GM23338 (cell line): ENCODE measurements at regions not wholly inside any gene's neighbourhood (a gene's known extent, or its start where the extent isn't known, plus 50 kb on each side); places are given as distances from the start of the nearest gene placed in this dataset.

ENCODE experiments used
- ATAC-seq: fragments of 200-7000 bp; cut with Tn5 transposase; 3 replicates; pipeline ENCODE4 v1.9.1; 2020
- DNase-seq: peaks from one replicate; pipeline ENCODE4 v3.0.0-alpha.2; 2015; ENCODE audit warnings: low spot score
- H2AFZ ChIP-seq: fragments of 200-600 bp; sonication (generic); 2 replicates; pipeline ENCODE4 v1.8.0; 2016; ENCODE audit warnings: antibody characterized with exemption, mild to moderate bottlenecking, moderate library complexity
- H3F3A ChIP-seq: fragments of 200-600 bp; sonication (generic); replicated peaks from 2 replicates; pipeline ENCODE4 v1.8.0; 2017; ENCODE audit warnings: antibody characterized with exemption, mixed run types, low read depth
- H3K27ac ChIP-seq: fragments of 200-600 bp; sonication (generic); 2 replicates; pipeline ENCODE4 v1.6.1; 2016; ENCODE audit warnings: low read depth
- H3K27me3 ChIP-seq: fragments of 200-600 bp; sonication (generic); 2 replicates; pipeline ENCODE4 v1.8.0; 2016; ENCODE audit warnings: mild to moderate bottlenecking, mixed run types, moderate library complexity; ENCODE audit not compliant: insufficient read depth
- H3K36me3 ChIP-seq: fragments of 200-600 bp; sonication (generic); 2 replicates; pipeline ENCODE4 v1.8.0; 2016; ENCODE audit warnings: mild to moderate bottlenecking; ENCODE audit not compliant: insufficient read depth
- H3K4me1 ChIP-seq: fragments of 200-600 bp; sonication (generic); 2 replicates; pipeline ENCODE4 v1.8.0; 2016; ENCODE audit warnings: mild to moderate bottlenecking, moderate library complexity; ENCODE audit not compliant: insufficient read depth
- H3K4me2 ChIP-seq: fragments of 200-600 bp; sonication (generic); 2 replicates; pipeline ENCODE4 v1.7.1; 2017; ENCODE audit warnings: mixed run types
- H3K4me3 ChIP-seq: fragments of 200-600 bp; sonication (generic); 2 replicates; pipeline ENCODE4 v1.6.1; 2016; ENCODE audit warnings: mixed run types
- H3K79me2 ChIP-seq: fragments of 200-600 bp; sonication (generic); replicated peaks from 2 replicates; pipeline ENCODE4 v1.8.0; 2017; ENCODE audit warnings: mild to moderate bottlenecking; ENCODE audit not compliant: insufficient read depth
- H3K9me2 ChIP-seq: fragments of 200-600 bp; sonication (generic); 2 replicates; pipeline ENCODE4 v1.8.0; 2017; ENCODE audit not compliant: insufficient read depth
- H4K20me1 ChIP-seq: fragments of 200-600 bp; sonication (generic); replicated peaks from 2 replicates; pipeline ENCODE4 v1.8.0; 2017; ENCODE audit warnings: mild to moderate bottlenecking; ENCODE audit not compliant: insufficient read depth
- H3K27ac Mint-ChIP-seq: 2 replicates; pipeline ENCODE4 v1.8.0; 2020; ENCODE audit warnings: inconsistent platforms, mild to moderate bottlenecking, moderate library complexity, mixed read lengths
- H3K27me3 Mint-ChIP-seq: 3 replicates; pipeline ENCODE4 v1.8.0; 2022; ENCODE audit warnings: low read depth, mild to moderate bottlenecking, moderate library complexity, mixed read lengths, inconsistent platforms; ENCODE audit not compliant: insufficient read depth, poor library complexity
- H3K36me3 Mint-ChIP-seq: 3 replicates; pipeline ENCODE4 v1.8.0; 2021; ENCODE audit warnings: low read depth, mild to moderate bottlenecking, inconsistent platforms, moderate library complexity, mixed read lengths
- H3K4me1 Mint-ChIP-seq: 3 replicates; pipeline ENCODE4 v1.8.0; 2020; ENCODE audit warnings: mild to moderate bottlenecking, inconsistent platforms, mixed read lengths
- H3K4me3 Mint-ChIP-seq: 3 replicates; pipeline ENCODE4 v1.8.0; 2021; ENCODE audit warnings: moderate library complexity, mild to moderate bottlenecking, inconsistent platforms, mixed read lengths
- H3K9me3 Mint-ChIP-seq: 3 replicates; pipeline ENCODE4 v1.8.0; 2020; ENCODE audit warnings: moderate library complexity, mild to moderate bottlenecking, inconsistent platforms, mixed read lengths
- CREB1 ChIP-seq: fragments of 250-450 bp; sonication (Bioruptor Pico); IDR thresholded peaks from 2 replicates; pipeline ENCODE4 v1.5.0; 2020; ENCODE audit warnings: low read depth, mild to moderate bottlenecking, moderate library complexity
- CTCF ChIP-seq, 2 experiments: fragments of 200-600 bp in 1 of 2; sonication (generic) in 1 of 2; conservative IDR thresholded peaks; 2 replicates each; pipeline versions ENCODE4 v1.5.1 to v1.6.1; 2016 to 2017; ENCODE audit warnings: antibody characterized with exemption in 2 of 2, low read depth in 2 of 2, mild to moderate bottlenecking in 2 of 2, moderate library complexity in 1 of 2
- EZH2phosphoT487 ChIP-seq: fragments of 200-600 bp; sonication (generic); IDR thresholded peaks from one replicate; pipeline ENCODE4 v1.8.1; 2018; ENCODE audit warnings: antibody characterized with exemption; ENCODE audit not compliant: unreplicated experiment
- JUNB ChIP-seq: IDR thresholded peaks from one replicate; pipeline ENCODE4 v1.6.1; 2016; ENCODE audit warnings: antibody characterized with exemption; ENCODE audit not compliant: unreplicated experiment
- NANOG ChIP-seq: IDR thresholded peaks from 2 replicates; pipeline ENCODE4 v1.6.1; 2016; ENCODE audit warnings: antibody characterized with exemption, borderline replicate concordance
- POLR2AphosphoS5 ChIP-seq: IDR thresholded peaks from 2 replicates; pipeline ENCODE4 v1.6.1; 2016; ENCODE audit warnings: antibody characterized with exemption, low read depth
- STAT1 ChIP-seq: IDR thresholded peaks from one replicate; pipeline ENCODE4 v1.6.1; 2016; ENCODE audit warnings: antibody characterized with exemption; ENCODE audit not compliant: unreplicated experiment
- ZNF114 ChIP-seq: fragments of 250-450 bp; sonication (Bioruptor Pico); IDR thresholded peaks from 2 replicates; pipeline ENCODE4 v1.5.0; 2020; ENCODE audit warnings: mild to moderate bottlenecking, moderate library complexity
- ZNF331 ChIP-seq: fragments of 250-450 bp; sonication (Bioruptor Pico); IDR thresholded peaks from 2 replicates; pipeline ENCODE4 v1.5.0; 2020; ENCODE audit warnings: low read depth, mild to moderate bottlenecking, moderate library complexity
- TF ChIP-seq, protein P1 (sequence below): IDR thresholded peaks from 2 replicates; pipeline ENCODE4 v1.6.1; 2016; ENCODE audit warnings: antibody characterized with exemption
- TF ChIP-seq, protein P2 (sequence below): fragments of 250-450 bp; sonication (Bioruptor Pico); IDR thresholded peaks from 2 replicates; pipeline ENCODE4 v1.5.0; 2020; ENCODE audit warnings: mild to moderate bottlenecking, moderate library complexity
- TF ChIP-seq, protein P3 (sequence below): IDR thresholded peaks from one replicate; pipeline ENCODE4 v1.6.1; 2018; ENCODE audit warnings: antibody characterized with exemption; ENCODE audit not compliant: unreplicated experiment

DNA sequence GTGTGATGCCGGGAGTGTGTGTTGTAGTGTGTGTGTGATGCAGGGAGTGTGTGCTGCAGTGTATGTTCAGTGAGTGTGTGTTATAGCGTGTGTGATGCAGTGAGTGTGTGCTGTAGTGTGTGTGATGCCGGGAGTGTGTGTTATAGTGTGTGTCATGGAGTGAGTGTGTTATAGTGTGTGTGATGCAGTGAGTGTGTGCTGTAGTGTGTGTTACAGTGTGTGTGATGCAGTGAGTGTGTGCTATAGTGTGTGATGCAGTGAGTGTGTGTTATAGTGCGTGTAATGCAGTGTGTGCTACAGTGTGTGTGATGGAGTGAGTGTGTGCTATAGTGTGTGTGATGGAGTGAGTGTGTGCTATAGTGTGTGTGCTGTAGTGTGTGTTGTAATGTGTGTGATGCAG, 182.1 kb upstream of the SOX11 start:
- no peaks in the 10 kb centered on the region for H3K36me3 Mint-ChIP-seq
- DNase-seq (no peak), ATAC-seq (no peak)
- Histone ChIP-seq H3K27me3 (no peaks in the 10 kb centered on the region), H3K4me2 (no peak overlapping the region), H3K4me1 (no peaks in the 10 kb centered on the region), H3K27ac (no peak overlapping the region), H3K4me3 (no peak overlapping the region), H3F3A (no peaks in the 10 kb centered on the region), H4K20me1 (no peaks in the 10 kb centered on the region), H3K79me2 (no peaks in the 10 kb centered on the region), H2AFZ (no peak overlapping the region), H3K36me3 (no peaks in the 10 kb centered on the region), H3K9me2 (no peaks in the 10 kb centered on the region)
- H3K4me3 Mint-ChIP-seq: no peak overlapping the region
- H3K9me3 Mint-ChIP-seq: peaks cover 13% of the 10 kb centered on the region
- TF ChIP-seq EZH2phosphoT487 (no peak), CTCF (conservative IDR thresholded peaks at IDR 0.05; ENCODE audit: low read depth in 2 of 2) (no peak), STAT1 (no peak), NANOG (no peak), ZNF114 (CRISPR knock-in tag) (no peak), ZNF331 (CRISPR knock-in tag) (no peak), CREB1 (CRISPR knock-in tag) (no peak), JUNB (no peak), POLR2AphosphoS5 (no peak)
- TF ChIP-seq, protein P1, sequence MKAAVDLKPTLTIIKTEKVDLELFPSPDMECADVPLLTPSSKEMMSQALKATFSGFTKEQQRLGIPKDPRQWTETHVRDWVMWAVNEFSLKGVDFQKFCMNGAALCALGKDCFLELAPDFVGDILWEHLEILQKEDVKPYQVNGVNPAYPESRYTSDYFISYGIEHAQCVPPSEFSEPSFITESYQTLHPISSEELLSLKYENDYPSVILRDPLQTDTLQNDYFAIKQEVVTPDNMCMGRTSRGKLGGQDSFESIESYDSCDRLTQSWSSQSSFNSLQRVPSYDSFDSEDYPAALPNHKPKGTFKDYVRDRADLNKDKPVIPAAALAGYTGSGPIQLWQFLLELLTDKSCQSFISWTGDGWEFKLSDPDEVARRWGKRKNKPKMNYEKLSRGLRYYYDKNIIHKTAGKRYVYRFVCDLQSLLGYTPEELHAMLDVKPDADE: no peak
- TF ChIP-seq, protein P2, sequence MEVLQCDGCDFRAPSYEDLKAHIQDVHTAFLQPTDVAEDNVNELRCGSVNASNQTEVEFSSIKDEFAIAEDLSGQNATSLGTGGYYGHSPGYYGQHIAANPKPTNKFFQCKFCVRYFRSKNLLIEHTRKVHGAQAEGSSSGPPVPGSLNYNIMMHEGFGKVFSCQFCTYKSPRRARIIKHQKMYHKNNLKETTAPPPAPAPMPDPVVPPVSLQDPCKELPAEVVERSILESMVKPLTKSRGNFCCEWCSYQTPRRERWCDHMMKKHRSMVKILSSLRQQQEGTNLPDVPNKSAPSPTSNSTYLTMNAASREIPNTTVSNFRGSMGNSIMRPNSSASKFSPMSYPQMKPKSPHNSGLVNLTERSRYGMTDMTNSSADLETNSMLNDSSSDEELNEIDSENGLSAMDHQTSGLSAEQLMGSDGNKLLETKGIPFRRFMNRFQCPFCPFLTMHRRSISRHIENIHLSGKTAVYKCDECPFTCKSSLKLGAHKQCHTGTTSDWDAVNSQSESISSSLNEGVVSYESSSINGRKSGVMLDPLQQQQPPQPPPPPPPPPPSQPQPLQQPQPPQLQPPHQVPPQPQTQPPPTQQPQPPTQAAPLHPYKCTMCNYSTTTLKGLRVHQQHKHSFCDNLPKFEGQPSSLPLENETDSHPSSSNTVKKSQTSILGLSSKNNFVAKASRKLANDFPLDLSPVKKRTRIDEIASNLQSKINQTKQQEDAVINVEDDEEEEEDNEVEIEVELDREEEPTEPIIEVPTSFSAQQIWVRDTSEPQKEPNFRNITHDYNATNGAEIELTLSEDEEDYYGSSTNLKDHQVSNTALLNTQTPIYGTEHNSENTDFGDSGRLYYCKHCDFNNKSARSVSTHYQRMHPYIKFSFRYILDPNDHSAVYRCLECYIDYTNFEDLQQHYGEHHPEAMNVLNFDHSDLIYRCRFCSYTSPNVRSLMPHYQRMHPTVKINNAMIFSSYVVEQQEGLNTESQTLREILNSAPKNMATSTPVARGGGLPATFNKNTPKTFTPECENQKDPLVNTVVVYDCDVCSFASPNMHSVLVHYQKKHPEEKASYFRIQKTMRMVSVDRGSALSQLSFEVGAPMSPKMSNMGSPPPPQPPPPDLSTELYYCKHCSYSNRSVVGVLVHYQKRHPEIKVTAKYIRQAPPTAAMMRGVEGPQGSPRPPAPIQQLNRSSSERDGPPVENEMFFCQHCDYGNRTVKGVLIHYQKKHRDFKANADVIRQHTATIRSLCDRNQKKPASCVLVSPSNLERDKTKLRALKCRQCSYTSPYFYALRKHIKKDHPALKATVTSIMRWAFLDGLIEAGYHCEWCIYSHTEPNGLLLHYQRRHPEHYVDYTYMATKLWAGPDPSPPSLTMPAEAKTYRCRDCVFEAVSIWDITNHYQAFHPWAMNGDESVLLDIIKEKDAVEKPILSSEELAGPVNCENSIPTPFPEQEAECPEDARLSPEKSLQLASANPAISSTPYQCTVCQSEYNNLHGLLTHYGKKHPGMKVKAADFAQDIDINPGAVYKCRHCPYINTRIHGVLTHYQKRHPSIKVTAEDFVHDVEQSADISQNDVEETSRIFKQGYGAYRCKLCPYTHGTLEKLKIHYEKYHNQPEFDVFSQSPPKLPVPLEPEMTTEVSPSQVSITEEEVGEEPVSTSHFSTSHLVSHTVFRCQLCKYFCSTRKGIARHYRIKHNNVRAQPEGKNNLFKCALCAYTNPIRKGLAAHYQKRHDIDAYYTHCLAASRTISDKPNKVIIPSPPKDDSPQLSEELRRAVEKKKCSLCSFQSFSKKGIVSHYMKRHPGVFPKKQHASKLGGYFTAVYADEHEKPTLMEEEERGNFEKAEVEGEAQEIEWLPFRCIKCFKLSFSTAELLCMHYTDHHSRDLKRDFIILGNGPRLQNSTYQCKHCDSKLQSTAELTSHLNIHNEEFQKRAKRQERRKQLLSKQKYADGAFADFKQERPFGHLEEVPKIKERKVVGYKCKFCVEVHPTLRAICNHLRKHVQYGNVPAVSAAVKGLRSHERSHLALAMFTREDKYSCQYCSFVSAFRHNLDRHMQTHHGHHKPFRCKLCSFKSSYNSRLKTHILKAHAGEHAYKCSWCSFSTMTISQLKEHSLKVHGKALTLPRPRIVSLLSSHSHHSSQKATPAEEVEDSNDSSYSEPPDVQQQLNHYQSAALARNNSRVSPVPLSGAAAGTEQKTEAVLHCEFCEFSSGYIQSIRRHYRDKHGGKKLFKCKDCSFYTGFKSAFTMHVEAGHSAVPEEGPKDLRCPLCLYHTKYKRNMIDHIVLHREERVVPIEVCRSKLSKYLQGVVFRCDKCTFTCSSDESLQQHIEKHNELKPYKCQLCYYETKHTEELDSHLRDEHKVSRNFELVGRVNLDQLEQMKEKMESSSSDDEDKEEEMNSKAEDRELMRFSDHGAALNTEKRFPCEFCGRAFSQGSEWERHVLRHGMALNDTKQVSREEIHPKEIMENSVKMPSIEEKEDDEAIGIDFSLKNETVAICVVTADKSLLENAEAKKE (CRISPR knock-in tag): no peak
- TF ChIP-seq, protein P3, sequence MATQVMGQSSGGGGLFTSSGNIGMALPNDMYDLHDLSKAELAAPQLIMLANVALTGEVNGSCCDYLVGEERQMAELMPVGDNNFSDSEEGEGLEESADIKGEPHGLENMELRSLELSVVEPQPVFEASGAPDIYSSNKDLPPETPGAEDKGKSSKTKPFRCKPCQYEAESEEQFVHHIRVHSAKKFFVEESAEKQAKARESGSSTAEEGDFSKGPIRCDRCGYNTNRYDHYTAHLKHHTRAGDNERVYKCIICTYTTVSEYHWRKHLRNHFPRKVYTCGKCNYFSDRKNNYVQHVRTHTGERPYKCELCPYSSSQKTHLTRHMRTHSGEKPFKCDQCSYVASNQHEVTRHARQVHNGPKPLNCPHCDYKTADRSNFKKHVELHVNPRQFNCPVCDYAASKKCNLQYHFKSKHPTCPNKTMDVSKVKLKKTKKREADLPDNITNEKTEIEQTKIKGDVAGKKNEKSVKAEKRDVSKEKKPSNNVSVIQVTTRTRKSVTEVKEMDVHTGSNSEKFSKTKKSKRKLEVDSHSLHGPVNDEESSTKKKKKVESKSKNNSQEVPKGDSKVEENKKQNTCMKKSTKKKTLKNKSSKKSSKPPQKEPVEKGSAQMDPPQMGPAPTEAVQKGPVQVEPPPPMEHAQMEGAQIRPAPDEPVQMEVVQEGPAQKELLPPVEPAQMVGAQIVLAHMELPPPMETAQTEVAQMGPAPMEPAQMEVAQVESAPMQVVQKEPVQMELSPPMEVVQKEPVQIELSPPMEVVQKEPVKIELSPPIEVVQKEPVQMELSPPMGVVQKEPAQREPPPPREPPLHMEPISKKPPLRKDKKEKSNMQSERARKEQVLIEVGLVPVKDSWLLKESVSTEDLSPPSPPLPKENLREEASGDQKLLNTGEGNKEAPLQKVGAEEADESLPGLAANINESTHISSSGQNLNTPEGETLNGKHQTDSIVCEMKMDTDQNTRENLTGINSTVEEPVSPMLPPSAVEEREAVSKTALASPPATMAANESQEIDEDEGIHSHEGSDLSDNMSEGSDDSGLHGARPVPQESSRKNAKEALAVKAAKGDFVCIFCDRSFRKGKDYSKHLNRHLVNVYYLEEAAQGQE: no peak
- peaks cover 1% of the 10 kb centered on the region for H3K27me3 Mint-ChIP-seq
- no peak overlapping the region for H3K27ac Mint-ChIP-seq
- H3K4me1 Mint-ChIP-seq: peaks cover 9% of the 10 kb centered on the region; the same call in 1 of the 3 replicates
